ES-I3 (cell line): ENCODE measurements at regions not wholly inside any gene's neighbourhood (a gene's known extent, or its start where the extent isn't known, plus 50 kb on each side); places are given as distances from the start of the nearest gene placed in this dataset.

Source experiments
- H3K36me3 ChIP-seq: 2 replicates; pipeline ENCODE4 v1.6.1; 2013; ENCODE audit warnings: mild to moderate bottlenecking, low read length, control low read depth, moderate library complexity; ENCODE audit not compliant: insufficient read depth
- H3K4me1 ChIP-seq: 2 replicates; pipeline ENCODE4 v1.6.1; 2013; ENCODE audit warnings: mild to moderate bottlenecking, control low read depth, low read length; ENCODE audit not compliant: insufficient read depth
- H3K9ac ChIP-seq: 2 replicates; pipeline ENCODE4 v1.6.1; 2013; ENCODE audit warnings: low read depth, mild to moderate bottlenecking, low read length, moderate library complexity
- H3K9me3 ChIP-seq: 2 replicates; pipeline ENCODE4 v1.6.1; 2013; ENCODE audit warnings: mild to moderate bottlenecking, low read length, moderate library complexity; ENCODE audit not compliant: control insufficient read depth, insufficient read depth

GRCh38 chr20:50265245-50265946 lies 74.8 kb downstream of the CEBPB start:
- Histone ChIP-seq H3K9me3 (no peaks in the 10 kb centered on the region), H3K9ac (no peak overlapping the region), H3K36me3 (no peaks in the 10 kb centered on the region), H3K4me1 (peaks cover 14% of the 10 kb centered on the region; the same call in 1 of the 2 replicates)

- Histone ChIP-seq H3K36me3 (no peaks in the 10 kb centered on the region), H3K4me1 (peaks cover 11% of the 10 kb centered on the region; the same call in 1 of the 2 replicates), H3K9me3 (no peaks in the 10 kb centered on the region), H3K9ac (no peak overlapping the region)
Measured at GRCh38 chr20:50266293-50267040, 75.8 kb downstream of the CEBPB start.

GRCh38 chr20:50267041-50267865 lies 76.6 kb downstream of the CEBPB start:
- no peaks in the 10 kb centered on the region for H3K36me3 ChIP-seq
- H3K9ac ChIP-seq = no peak overlapping the region; the same call in 1 of the 2 replicates
- no peaks in the 10 kb centered on the region for H3K9me3 ChIP-seq
- peaks cover 10% of the 10 kb centered on the region; the same call in 1 of the 2 replicates for H3K4me1 ChIP-seq

DNA sequence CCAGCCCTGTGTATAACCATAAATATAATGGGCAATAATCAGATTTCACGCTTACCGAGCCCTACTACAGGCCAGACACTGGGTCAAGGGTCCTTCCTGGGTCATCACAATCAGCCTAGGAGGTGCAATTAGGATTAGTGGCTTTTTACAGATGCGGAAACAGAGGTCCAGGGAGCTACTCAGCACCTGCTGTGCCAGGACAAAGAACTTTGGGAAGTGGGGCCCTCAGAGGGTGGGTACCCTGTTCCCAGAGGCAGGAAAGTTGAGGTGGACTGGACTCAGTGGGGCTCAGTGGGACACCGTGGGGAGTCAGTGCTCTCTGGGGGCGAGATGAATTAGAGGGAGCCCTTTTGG lies 77.2 kb downstream of the CEBPB start:
- H3K9me3 ChIP-seq = no peaks in the 10 kb centered on the region
- no peaks in the 10 kb centered on the region for H3K36me3 ChIP-seq
- peaks cover 10% of the 10 kb centered on the region; the same call in 1 of the 2 replicates for H3K4me1 ChIP-seq
- H3K9ac ChIP-seq = no peak overlapping the region

DNA sequence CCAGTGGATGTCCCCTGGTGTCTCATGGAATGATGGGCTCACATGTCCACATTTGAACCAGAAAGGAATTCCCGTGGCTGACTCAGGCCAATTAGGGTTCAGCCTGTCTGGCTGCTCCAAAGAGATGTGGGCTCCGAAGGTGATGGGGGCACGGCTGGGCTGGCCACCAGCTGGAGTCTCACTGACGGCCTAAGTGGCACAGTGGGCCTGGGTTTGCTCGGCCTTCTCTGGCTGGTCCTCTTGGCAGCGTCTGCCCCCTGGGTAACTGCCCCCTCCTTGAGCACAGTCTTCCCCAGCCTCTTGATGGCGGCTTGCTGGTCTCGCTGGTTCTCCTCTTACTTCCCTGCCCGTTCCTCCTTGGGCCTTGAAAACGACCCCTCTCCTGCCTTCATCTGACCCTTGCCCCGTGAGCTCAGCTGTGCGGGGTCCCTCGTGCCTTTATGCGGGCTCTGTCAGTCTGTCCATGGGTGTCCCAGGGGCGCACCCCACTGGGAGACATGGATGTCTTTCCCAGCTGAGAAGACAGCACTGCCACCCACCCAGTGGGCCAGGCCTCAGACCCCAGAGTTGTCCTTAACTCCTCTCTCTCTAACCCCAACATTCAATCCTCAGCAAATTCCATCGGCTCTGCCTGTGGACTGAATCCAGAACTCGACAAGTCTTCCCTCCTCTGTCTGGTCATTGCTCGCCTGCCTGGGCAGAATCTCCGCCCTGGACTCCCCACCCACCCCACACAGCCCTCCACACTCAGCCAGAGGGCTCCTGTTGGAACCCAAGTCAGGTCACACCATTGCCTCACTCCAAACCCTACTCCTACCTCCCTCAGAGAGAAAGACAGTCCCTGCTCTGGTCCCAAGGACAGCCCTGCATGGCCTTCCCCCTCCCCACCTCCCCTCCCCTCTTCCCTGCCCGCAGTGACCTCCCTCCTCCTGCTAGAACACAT lies 78.7 kb downstream of the CEBPB start:
- Histone ChIP-seq H3K4me1 (peaks cover 10% of the 10 kb centered on the region; the same call in 1 of the 2 replicates), H3K9me3 (no peaks in the 10 kb centered on the region), H3K9ac (no peak overlapping the region), H3K36me3 (no peaks in the 10 kb centered on the region)

GRCh38 chr20:50270034-50270395 lies 79.4 kb downstream of the CEBPB start:
- Histone ChIP-seq H3K9ac (no peak overlapping the region), H3K36me3 (no peaks in the 10 kb centered on the region), H3K4me1 (peaks cover 10% of the 10 kb centered on the region; the same call in 1 of the 2 replicates), H3K9me3 (no peaks in the 10 kb centered on the region)

GRCh38 chr20:50270569-50270968 lies 79.9 kb downstream of the CEBPB start:
- H3K9ac ChIP-seq = no peak overlapping the region
- H3K4me1 ChIP-seq = peaks cover 10% of the 10 kb centered on the region; the same call in 1 of the 2 replicates

GRCh38 chr20:50271176-50271575 lies 80.5 kb downstream of the CEBPB start:
- no peaks in the 10 kb centered on the region for H3K36me3 ChIP-seq
- H3K4me1 ChIP-seq = peaks cover 6% of the 10 kb centered on the region; the same call in 1 of the 2 replicates
- no peak overlapping the region for H3K9ac ChIP-seq
- H3K9me3 ChIP-seq = no peaks in the 10 kb centered on the region

More at GRCh38 chr20:50270569-50270968, 79.9 kb downstream of the CEBPB start:
- no peaks in the 10 kb centered on the region for H3K9me3 ChIP-seq
- H3K36me3 ChIP-seq = no peaks in the 10 kb centered on the region

DNA sequence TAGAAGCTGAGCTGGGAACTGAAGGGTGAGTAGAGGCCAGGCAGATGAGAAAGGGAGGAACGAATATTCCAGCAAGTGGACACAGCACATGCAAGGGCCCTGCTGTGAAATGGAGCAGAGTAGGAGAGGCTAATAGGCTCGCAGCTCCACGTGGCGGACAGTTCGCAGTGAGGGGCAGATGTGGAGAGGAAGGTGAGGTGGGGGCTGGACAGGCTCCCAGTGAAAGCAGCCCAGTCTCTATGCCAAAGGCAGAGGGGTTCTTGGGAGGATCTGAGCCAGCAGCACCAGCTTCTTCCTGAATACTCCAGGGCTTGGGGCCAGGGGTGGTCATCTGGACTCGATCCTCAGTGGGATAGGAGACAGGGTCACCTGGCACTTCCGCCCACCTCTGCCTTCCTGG lies 81.0 kb downstream of the CEBPB start:
- Histone ChIP-seq H3K36me3 (no peaks in the 10 kb centered on the region), H3K9ac (no peak overlapping the region), H3K4me1 (peaks cover 6% of the 10 kb centered on the region; the same call in 1 of the 2 replicates), H3K9me3 (no peaks in the 10 kb centered on the region)

DNA sequence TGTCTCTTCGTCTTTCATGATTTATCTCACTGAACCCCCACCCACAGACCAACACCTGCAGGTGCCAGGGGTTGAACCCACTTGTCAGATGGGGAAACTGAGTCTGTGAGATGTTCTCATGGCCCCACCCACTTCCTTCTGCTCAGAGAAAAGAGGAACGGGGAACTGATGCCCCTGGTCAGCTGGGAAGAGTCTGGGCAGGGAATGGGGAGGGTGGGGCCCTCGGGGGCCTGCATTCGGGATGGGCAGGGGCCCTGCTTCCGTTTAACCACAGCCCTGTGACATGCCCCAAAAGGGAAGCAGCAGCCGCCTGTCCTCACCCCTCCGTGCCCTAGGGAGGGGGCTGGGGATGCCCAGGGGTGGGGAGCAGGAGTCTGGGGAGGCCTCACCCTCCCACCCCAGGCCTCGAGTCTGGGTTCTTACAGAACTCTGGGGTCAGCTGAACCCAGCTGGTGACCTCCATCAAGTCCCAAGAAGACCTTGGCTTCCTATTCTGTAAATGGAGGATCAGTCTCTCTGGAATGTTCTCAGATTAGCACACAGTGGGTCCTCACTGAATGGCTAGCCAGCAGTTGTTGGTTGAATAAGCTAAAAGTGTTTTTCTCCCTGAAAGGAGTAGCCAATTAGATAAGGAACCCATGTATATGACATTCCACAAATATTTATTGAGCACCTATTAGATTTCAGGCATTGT lies 81.5 kb downstream of the CEBPB start:
- H3K9me3 ChIP-seq = no peaks in the 10 kb centered on the region
- peaks cover 6% of the 10 kb centered on the region; the same call in 1 of the 2 replicates for H3K4me1 ChIP-seq
- no peaks in the 10 kb centered on the region for H3K36me3 ChIP-seq
- H3K9ac ChIP-seq = no peak overlapping the region

- H3K36me3 ChIP-seq = no peaks in the 10 kb centered on the region
- no peaks in the 10 kb centered on the region for H3K9me3 ChIP-seq
- H3K4me1 ChIP-seq = peaks cover 2% of the 10 kb centered on the region; the same call in 1 of the 2 replicates
- no peak overlapping the region for H3K9ac ChIP-seq
Measured at GRCh38 chr20:50272724-50273446, 82.3 kb downstream of the CEBPB start.

DNA sequence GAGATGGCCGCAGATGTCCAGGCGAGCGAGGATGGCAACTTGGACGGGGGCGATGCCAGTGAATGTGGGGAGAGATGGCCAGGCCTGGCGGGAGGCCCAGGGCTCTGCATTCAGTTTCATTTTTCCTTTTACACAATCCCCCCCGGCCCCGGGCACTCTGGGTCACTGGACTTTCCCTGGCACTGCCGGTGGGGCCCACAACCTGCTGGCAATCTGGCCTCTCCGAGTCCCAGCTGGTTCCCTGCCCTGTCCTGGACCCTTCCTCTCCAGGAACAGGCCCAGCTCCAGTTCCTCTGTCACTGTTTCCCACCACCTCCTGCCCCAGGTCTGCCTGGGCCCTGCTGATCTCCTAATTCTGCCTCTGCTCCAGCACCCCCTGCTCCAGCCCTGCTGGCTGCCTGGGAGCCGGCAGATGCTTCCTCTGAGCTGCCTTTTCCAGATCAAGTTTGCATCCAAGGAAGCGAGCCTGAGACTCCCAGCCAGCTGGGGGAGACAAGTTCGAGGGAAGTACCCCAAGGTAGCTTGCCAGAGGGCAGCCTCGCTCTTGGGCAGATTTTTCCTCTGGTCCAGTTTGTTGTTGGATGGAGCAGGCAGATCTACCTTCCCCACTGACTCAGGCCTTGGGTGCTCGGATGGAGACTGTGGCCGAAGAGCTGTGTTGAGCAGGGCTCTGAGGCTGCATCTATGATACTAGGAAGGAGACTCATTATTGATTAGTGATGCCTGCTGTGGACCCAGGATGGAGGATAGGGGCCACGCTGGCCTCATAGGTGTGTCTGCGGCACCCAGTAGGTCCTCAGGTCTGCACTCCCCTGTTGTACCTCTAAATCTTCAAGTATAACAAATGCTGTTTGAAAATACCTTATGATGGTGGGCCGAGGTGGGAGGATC lies 83.2 kb downstream of the CEBPB start:
- Histone ChIP-seq H3K36me3 (no peaks in the 10 kb centered on the region), H3K9me3 (no peaks in the 10 kb centered on the region), H3K4me1 (no peaks in the 10 kb centered on the region; the same call in 1 of the 2 replicates), H3K9ac (no peak overlapping the region)
